Aorta (tissue), 5 donors: ENCODE measurements at regions not wholly inside any gene's neighbourhood (a gene's known extent, or its start where the extent isn't known, plus 50 kb on each side); places are given as distances from the start of the nearest gene placed in this dataset.

Source experiments
- ATAC-seq: fragments of 200-7000 bp; cut with Tn5 transposase; one replicate; pipeline ENCODE4 v1.9.1; 2022; ENCODE audit warnings: moderate library complexity; ENCODE audit not compliant: low FRiP score
- DNase-seq, 2 donors: peaks; one replicate each; pipeline ENCODE4 v3.0.0-alpha.2; 2020
- H3K27ac ChIP-seq, 2 donors: one replicate each; pipeline ENCODE4 v1.5.1; 2013; ENCODE audit warnings: low read length in 2 of 2, mild to moderate bottlenecking in 2 of 2, moderate library complexity in 2 of 2, control low read depth in 1 of 2, inconsistent platforms in 1 of 2, low read depth in 1 of 2
- H3K27me3 ChIP-seq, 2 donors: one replicate each; pipeline ENCODE4 v1.6.1; 2013; ENCODE audit warnings: control low read depth in 1 of 2, low read length in 1 of 2, mild to moderate bottlenecking in 1 of 2, moderate library complexity in 1 of 2; ENCODE audit not compliant: insufficient read depth in 2 of 2, control insufficient read depth in 1 of 2
- H3K36me3 ChIP-seq, 2 donors: one replicate each; pipeline ENCODE4 v1.6.1; 2013; ENCODE audit warnings: control low read depth in 1 of 2, low read length in 1 of 2, mild to moderate bottlenecking in 1 of 2; ENCODE audit not compliant: insufficient read depth in 2 of 2, control insufficient read depth in 1 of 2
- H3K4me1 ChIP-seq, 2 donors: one replicate each; pipeline ENCODE4 v1.6.1; 2013; ENCODE audit warnings: low read length in 2 of 2, control low read depth in 1 of 2, mild to moderate bottlenecking in 1 of 2, moderate library complexity in 1 of 2; ENCODE audit not compliant: insufficient read depth in 2 of 2, control insufficient read depth in 1 of 2
- H3K4me3 ChIP-seq, 2 donors: one replicate each; pipeline ENCODE4 v1.5.1; 2013; ENCODE audit warnings: low read length in 2 of 2, control low read depth in 1 of 2, mild to moderate bottlenecking in 1 of 2
- H3K9me3 ChIP-seq: one replicate; pipeline ENCODE4 v1.6.1; 2013; ENCODE audit warnings: mild to moderate bottlenecking, low read length; ENCODE audit not compliant: control insufficient read depth
- WGBS, 2 donors: extraction: QIAGEN DNeasy Blood & Tissue Kit; methylation state at CpG; one replicate each; pipeline ENCODE4 v1.1.7; 2013; 5-methylcytosine and 5-hydroxymethylcytosine counted together
- intact Hi-C, 2 donors: fragments of 100-400 bp; cut with DNase I; formaldehyde crosslinking; loops; one replicate each; pipeline versions ENCODE4 v1.14.2 to v1.15.0; 2022
- donor health status: healthy with polysubstance abuse.
- donor health status: Bipolar disorder and iron deficiency.
- donor health status: DM: no; HTN: no; CAD: no.
- donor health status: DM: no; HTN: no; CAD: no.
- donor health status: DM: yes; HTN: yes; CAD: no.

- intact Hi-C loops: no loop called here
- H3K36me3 ChIP-seq: no peaks in the 10 kb centered on the region
- DNase-seq: no peak
- ATAC-seq: no peak
- no peaks in the 10 kb centered on the region for H3K4me1 ChIP-seq
- H3K4me3 ChIP-seq: no peak overlapping the region
- 38 to 48% methylated on average over 1 of the region's 1 CpG for WGBS, 2 donors
- H3K27me3 ChIP-seq: no peaks in the 10 kb centered on the region
- no peak overlapping the region for H3K27ac ChIP-seq
- H3K9me3 ChIP-seq: no peaks in the 10 kb centered on the region
Observed at GRCh38 chr2:61774351-61774750, 79.5 kb downstream of the FAM161A start.

- no peak for DNase-seq
- no peaks in the 10 kb centered on the region for H3K4me1 ChIP-seq
- H3K9me3 ChIP-seq: no peaks in the 10 kb centered on the region
- H3K36me3 ChIP-seq: no peaks in the 10 kb centered on the region
- H3K4me3 ChIP-seq: no peak overlapping the region
- ATAC-seq: no peak
- WGBS, 2 donors: 63 to 65% methylated on average over 7 of the region's 7 CpGs
- no peaks in the 10 kb centered on the region for H3K27me3 ChIP-seq
- H3K27ac ChIP-seq: no peak overlapping the region
- intact Hi-C loops: no loop called here
Observed at GRCh38 chr2:61771904-61772845, 81.7 kb downstream of the FAM161A start.

- H3K36me3 ChIP-seq: no peaks in the 10 kb centered on the region
- H3K4me3 ChIP-seq: no peak overlapping the region
- ATAC-seq (no peak), DNase-seq (no peak)
- no peaks in the 10 kb centered on the region for H3K27me3 ChIP-seq
- no peaks in the 10 kb centered on the region for H3K9me3 ChIP-seq
- no peaks in the 10 kb centered on the region for H3K4me1 ChIP-seq
- no peak overlapping the region for H3K27ac ChIP-seq
- intact Hi-C loops: no loop called here
Observed at GRCh38 chr2:61770746-61771145, 83.1 kb downstream of the FAM161A start.

GRCh38 chr2:61770298-61770697 lies 83.6 kb downstream of the FAM161A start:
- intact Hi-C loops: no loop called here
- 59 to 64% methylated on average over 1 of the region's 1 CpG for WGBS, 2 donors

GRCh38 chr2:61769093-61769675 lies 84.7 kb downstream of the FAM161A start:
- Histone ChIP-seq H3K27me3 (no peaks in the 10 kb centered on the region), H3K27ac (no peak overlapping the region), H3K4me1 (no peaks in the 10 kb centered on the region), H3K9me3 (no peaks in the 10 kb centered on the region), H3K4me3 (no peak overlapping the region), H3K36me3 (no peaks in the 10 kb centered on the region)
- DNase-seq (no peak), ATAC-seq (no peak)
- intact Hi-C loops: loop anchor here in 1 of 2 donors (10.0 kb wide), 1 partner anchor 234 kb away; the partner anchor contains the start of gene XPO1
- 60 to 71% methylated on average over 1 of the region's 1 CpG for WGBS, 2 donors

More at GRCh38 chr2:61770298-61770697, 83.6 kb downstream of the FAM161A start:
- ATAC-seq (no peak), DNase-seq (no peak)
- no peak overlapping the region for H3K27ac ChIP-seq
- no peaks in the 10 kb centered on the region for H3K4me1 ChIP-seq
- H3K9me3 ChIP-seq: no peaks in the 10 kb centered on the region
- no peak overlapping the region for H3K4me3 ChIP-seq
- no peaks in the 10 kb centered on the region for H3K36me3 ChIP-seq
- no peaks in the 10 kb centered on the region for H3K27me3 ChIP-seq

GRCh38 chr2:61764035-61764800 lies 89.6 kb downstream of the FAM161A start:
- peak; percentile 99 for ATAC-seq
- intact Hi-C loops: loop anchor here (5.0 to 10.0 kb wide), 4 partner anchors 67 to 229 kb away; partner anchors contain the start of genes XPO1 (in 2 of the 2) and FAM161A (in 1 of the 2)

GRCh38 chr2:61763605-61764034 lies 90.2 kb downstream of the FAM161A start:
- Histone ChIP-seq H3K27me3 (no peaks in the 10 kb centered on the region), H3K36me3 (no peaks in the 10 kb centered on the region), H3K4me1 (no peaks in the 10 kb centered on the region), H3K27ac (peak overlapping the region; percentile 10 to 97), H3K9me3 (no peaks in the 10 kb centered on the region), H3K4me3 (peak overlapping the region; percentile 68 to 86)
- ATAC-seq: peak; percentile 93
- intact Hi-C loops: loop anchor here (5.0 to 10.0 kb wide), 4 partner anchors 66 to 229 kb away; partner anchors contain the start of genes XPO1 (in 2 of the 2) and FAM161A (in 1 of the 2)
- 0 to 1% methylated on average over 23 of the region's 23 CpGs for WGBS, 2 donors
- DNase-seq: peak; percentile 88 to 94

More at GRCh38 chr2:61764035-61764800, 89.6 kb downstream of the FAM161A start:
- no peaks in the 10 kb centered on the region for H3K4me1 ChIP-seq
- H3K4me3 ChIP-seq: peak overlapping the region; percentile 68 to 86
- DNase-seq: peak; percentile 98
- H3K27ac ChIP-seq: peak overlapping the region; percentile 10 to 97
- no peaks in the 10 kb centered on the region for H3K36me3 ChIP-seq
- no peaks in the 10 kb centered on the region for H3K9me3 ChIP-seq
- 1% methylated on average over 70 of the region's 70 CpGs for WGBS, 2 donors
- no peaks in the 10 kb centered on the region for H3K27me3 ChIP-seq

GRCh38 chr2:61762292-61762691 lies 91.6 kb downstream of the FAM161A start:
- intact Hi-C loops: loop anchor here (5.0 to 10.0 kb wide), 4 partner anchors 65 to 227 kb away; partner anchors contain the start of genes XPO1 (in 2 of the 2) and FAM161A (in 1 of the 2)
- DNase-seq (no peak), ATAC-seq (no peak)
- no peak overlapping the region for H3K4me3 ChIP-seq
- WGBS, 2 donors: 94 to 95% methylated on average over 8 of the region's 8 CpGs
- H3K27ac ChIP-seq: no peak overlapping the region
- no peaks in the 10 kb centered on the region for H3K9me3 ChIP-seq
- H3K4me1 ChIP-seq: no peaks in the 10 kb centered on the region
- H3K36me3 ChIP-seq: no peaks in the 10 kb centered on the region
- H3K27me3 ChIP-seq: no peaks in the 10 kb centered on the region
